Glomerular visceral epithelial cell (primary cell): ENCODE measurements at regions not wholly inside any gene's neighbourhood (a gene's known extent, or its start where the extent isn't known, plus 50 kb on each side); places are given as distances from the start of the nearest gene placed in this dataset.

Source experiments
- DNase-seq: peaks from one replicate; pipeline ENCODE4 v3.0.0-alpha.2; 2016; ENCODE audit errors: extremely low spot score

DNA sequence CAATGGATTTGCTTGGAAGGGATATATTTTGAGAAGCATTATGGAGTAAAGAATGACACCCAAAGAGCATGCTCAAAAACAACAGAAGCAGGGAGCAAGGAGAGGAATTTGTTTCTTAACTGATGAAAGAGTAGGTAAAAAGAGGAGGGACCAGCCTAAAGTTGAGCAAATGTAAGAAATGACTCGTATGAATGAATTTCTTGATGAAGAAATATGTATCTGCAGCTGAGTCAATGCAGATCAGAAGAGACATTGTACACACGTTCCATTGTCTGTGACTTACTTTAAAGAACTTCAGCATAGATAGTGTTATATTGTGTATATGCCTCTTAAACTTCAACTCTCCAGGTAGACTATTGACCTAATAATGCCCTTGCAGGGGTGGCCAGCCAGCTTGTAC is 112.7 kb upstream of the NREP start:
- no peak for DNase-seq

DNA sequence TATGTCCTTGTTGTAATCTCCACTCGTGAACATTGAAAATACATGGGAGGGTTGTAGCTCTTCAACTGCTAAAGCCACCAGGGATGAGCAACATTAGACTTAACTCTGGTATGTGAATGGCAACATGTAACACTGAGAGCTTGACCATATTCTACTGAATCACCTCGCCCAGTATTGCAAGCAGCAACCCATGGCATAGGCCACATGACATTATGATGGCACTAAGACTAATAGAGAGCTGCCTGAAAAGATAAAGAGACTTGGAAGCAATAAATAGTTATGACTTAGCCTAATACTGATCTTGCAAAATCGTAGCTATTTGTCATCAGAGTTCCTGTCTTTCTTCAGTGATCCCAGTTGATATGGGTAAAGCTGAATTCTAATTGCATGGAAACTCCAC is 108.4 kb upstream of the NREP start:
- DNase-seq: no peak

DNA sequence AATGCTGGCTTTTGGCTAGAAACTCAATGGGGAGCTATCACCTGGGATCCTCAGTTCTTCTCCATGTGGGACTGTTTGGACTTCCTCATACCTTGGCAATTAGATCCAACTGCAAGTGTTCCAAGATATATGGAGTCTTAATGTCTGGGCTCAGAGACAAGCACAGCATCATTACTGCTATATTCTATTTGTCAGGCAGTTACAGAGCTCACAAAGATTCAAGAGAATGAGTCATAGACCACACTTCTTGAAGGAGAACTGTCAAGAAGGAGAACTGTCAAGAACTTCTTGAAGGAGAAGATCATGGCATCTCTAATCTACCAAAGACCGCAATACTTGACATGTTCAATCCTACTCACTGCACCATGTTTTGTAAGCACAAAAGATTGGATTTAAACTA is 106.8 kb upstream of the NREP start:
- peak; percentile 9 for DNase-seq

DNA sequence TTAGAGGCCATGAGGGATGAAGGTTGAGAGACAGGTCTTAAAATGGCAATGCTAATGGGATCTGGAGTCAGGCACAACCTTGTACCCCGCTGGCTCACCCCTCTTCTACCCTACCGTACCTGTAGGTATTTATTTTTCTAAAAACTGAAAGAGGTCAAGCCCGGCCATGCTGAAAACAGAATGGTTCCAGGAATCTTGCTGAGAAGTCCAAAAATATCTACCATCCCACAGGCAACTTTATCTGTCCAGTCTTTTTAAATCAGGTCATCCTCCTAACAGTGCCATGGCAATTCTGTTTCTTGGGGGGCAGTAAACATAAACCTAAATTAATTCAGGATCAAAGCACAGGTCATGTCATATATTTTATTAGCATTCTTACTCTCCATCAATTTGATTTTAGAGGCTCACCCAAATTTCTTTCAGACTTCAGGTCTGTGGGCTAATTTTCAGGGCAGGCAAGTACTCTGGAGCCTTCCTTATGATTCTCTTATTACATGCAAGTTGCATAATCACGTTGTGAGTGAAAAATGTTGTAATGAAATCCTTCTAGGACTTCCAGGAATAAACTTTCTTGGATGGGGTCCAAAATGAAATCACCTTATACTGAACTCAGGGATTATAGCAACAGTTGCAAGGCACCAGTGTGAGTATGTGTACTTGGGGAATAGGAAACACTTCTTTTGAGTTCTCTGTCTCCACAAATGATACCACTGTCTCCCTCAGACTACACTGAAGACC is 102.7 kb upstream of the NREP start:
- DNase-seq: peak; percentile 54

DNA sequence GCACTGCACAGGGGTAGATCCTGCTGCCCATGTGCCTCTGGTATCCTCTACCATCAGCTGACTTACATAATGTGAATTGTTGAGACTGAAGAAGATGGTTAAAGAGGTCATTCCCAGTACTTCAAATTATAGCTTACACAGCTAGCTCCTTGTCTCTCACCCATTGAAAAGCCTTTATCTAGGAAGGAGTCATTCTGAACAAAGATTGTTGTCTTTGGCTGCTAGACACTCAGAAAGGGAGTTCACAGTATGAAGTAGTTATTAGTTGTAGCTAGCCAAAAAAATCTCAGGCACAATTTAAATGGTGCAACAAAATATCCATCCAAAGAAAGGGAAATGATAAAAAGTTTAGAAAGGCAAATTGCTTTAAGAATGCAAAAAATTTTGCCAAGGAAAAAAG is 102.0 kb upstream of the NREP start:
- DNase-seq: no peak

DNA sequence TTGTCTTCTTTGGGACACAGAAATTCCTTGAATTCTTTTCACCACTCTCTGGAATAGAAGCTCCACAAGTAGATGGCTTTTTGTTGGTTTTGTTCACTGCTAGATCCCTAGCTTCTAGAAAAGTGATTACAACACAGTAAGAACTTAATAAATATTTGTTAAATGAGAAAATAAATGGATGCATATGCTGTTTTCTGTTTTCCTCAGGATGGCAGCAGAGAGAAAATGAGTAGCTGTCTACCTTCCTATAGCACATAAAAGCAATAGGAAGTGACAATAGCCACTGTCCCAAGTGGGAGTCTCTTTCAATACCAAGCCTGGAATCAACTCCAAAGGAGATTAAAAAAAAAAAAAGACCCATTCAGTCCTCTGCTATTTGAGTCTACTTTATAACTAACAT is 100.6 kb upstream of the NREP start:
- no peak for DNase-seq

DNA sequence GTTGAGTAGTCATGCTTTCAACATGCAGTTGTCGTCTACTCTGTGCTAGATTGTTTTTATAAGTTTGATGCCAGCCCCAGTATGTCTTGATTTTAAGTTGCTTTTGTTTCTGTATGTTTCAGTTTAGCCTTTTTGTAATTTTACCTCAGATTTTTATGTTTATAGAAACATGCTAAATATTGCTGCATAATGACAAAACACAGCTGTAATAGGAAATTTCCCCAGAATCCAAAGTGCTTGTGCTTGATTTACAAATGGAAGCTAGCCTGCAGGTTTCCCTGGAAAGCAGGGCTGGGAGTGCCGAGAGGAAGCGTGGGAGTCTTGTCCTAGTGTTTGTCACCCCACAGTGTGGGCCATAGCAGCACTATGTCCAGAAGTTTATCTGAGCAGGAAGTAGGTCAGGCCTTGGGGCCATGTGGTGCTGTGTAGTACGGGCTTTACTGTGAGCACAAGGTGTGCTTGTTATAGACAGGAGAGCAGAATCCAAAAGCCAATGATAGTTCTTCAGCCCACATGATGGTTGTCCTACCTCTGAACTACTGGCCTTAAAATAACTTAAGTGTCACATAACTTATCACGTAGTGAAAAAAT is 100.0 kb upstream of the NREP start:
- DNase-seq: no peak

DNA sequence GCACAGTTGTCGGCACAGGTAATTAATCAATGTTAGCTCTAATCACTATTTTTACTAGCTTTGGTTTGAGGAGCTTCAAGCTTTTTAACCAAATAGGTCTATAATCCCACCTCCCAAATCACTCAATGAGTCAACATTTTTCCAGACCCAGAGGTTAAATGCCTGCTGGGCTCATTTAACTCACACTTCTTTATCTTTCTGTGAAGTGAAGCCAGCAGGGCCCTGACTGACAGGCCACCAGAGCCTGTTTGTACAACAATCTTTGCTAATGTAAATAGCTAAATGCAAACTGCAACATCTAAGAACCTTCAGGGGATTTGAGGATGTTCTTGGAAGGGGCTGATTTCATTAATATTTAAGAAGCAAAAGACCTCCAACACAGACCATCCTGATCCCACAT is 98.4 kb upstream of the NREP start:
- DNase-seq: no peak

DNA sequence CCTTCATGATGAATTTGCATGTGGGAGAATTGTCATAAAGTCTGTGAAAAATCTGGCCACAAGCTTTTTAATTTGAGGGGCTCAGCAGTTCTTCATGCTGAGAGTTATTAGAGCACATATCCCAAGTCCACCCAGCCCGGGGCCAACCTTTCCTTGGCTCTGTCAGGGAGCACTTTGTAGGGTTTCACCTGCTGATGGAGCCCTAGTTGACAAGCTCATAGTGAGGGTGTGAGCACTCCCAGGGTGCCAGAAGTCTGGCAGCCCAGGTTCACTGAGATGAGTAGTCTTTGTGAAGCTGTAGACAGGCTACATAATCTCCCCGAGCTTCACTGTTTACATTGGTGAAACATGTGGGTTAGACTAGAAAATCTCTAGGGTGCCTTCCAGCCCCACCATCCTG is 97.2 kb upstream of the NREP start:
- no peak for DNase-seq

DNA sequence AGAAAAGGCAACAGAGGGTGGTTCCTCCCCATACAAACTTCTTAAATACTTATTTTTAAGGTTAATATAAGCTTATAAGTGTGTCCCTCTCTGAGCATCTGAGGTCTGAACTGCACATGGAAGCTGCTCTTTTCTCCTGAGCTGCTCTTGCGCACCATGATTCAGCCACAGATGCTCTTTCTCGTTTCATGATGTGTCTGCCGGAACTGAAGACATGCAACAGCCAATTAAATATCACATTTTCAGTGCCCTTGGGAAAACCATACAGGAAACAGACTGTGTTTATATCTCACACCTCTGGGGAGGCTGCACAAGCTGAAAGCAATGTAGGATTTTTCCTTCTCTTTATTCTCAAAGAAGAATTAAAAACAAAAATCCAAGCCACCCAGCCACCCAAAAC is 96.8 kb upstream of the NREP start:
- no peak for DNase-seq

DNA sequence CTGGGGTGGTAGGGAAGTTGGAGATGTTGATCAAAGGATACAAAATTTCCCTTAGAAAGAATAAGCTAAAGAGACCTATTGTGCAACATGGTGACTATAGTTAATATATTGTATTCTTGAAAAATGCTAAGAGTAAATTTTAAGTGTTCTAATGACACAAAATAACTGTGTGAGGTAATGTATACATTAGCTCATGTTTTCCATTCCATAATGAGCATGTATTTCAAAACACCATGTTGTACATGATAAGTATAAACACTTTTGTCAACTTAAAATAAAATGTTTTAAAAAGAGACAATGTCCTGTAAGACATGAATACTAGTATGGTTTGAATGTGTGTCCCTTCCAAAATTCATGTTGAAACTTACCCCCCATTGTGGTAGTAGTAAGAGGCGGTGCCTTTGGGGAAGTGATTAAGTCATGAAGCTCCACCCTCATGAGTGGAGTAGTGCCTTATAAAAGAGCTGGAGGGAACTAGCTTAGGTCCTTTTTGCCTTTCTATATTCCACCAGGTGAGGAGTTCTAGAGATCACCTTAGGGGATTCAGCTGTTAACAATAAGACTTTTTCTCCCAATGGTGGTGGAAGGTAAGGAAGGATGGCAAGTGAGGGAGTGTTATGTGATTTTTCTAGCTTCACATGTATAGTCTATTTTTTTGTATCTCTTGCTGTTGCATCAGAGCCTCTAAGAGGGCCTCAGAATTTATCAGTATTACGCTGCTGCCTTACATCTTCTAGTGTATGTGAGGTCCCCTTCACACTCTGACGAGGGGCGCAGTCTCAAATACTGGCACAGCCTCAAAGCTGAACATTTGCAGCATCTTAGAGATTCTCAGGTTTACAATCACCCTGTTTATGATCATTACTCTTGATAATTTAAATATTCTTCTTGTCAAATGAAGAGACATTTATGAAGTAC is 94.9 kb upstream of the NREP start:
- DNase-seq: no peak

DNA sequence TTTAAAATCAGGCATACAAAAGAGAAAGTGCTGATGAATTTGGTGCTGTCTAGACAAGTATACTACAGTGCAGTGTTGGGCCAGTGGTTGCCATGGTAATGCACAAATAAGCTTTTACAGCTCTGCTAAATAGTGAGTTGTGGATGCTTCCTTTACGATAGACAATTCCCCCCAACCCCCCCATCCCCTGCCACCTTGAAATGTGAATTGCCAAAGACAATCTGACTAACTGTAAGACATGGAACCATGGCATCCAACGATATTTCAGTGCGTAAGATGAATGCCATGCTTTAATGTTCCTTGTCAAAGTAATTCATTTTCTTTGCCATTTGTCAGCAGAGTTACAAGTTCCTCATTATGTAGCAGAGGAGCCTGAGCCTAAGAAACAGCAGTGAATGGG is 91.5 kb upstream of the NREP start:
- DNase-seq: peak; percentile 18

DNA sequence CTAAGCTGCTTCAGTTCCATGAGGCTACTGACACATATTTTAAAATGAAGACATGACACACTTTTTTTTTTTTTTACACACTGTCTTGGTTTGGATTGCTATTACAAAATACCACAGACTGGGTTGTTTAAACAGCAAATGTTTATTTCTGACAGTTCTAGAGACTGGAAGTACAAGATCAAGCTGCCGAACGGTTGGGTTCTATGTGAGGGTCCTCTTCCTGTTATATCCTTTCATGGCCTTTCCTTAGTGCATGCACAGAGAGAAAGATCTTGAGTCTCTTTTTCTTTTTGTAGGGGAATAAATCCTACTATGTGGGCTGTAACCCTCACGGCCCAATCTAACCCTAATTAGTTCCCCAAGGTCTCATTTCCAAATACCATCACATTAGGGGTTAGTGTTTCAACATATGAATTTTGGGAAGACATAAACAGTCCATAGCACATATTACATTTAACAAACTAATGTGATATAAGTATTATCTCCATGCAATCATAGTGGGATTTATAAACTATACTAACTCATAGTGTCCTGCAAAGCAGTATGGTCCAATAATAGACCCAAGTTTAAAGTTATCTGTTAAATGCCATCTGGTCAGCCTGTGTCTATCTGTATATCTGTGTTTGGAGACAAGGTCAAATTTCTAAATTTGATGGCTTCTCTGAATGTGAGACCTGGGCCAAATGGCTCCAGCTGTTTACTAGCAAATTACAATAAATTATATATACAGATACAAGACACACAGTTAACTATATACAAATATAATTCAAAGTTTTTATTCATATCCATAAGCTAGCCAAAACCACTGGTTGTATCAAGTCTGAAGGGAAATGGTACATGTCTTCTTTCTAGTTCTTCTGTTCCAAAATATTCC is 90.3 kb upstream of the NREP start:
- DNase-seq: no peak

DNA sequence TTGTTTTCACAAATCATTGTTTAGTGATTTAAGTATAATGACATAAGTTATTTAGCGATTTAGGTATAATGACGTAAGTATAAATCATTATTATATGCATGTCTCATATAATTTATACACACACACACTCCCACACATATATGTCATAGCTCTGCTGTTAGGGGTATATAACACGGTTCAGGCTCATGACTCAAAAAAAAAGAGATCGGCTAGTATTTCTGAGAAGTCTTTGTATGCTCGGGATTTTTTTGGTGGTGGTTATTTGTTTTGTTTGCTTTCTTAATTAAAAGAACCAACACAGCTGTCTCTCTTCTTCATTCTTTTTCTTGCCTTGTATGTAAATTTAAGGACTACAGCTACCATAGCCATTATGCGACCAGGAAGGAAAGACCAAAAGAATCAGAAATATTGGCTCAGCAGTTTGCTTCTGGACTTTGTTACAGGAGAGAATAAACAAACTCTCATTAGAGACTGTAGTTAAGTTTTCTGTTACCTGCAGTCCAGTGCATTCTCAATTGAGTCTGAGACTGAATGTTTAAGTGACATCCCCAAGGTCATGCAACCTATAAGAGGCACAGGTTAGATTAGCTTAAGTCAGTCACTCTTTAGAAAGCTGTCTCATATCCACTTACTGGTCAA is 83.2 kb upstream of the NREP start:
- no peak for DNase-seq

DNA sequence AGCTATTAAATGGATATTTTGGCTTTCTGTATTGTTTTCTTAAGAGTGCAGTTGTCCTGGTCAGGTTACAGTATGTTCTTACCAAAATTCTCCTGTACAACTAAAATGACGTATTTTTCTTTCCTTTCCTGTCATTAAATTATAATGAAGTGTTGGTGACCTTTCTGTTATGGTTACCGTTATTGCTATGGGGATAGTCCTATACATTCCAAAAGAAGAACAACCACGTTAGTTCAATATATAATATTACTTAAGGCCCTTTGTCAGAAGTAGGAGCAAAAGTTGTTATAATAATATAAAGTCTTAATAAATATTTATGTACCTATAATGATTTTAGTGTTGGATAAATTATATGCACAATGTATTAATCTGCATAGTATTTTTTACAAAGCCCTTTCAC is 82.4 kb upstream of the NREP start:
- no peak for DNase-seq

DNA sequence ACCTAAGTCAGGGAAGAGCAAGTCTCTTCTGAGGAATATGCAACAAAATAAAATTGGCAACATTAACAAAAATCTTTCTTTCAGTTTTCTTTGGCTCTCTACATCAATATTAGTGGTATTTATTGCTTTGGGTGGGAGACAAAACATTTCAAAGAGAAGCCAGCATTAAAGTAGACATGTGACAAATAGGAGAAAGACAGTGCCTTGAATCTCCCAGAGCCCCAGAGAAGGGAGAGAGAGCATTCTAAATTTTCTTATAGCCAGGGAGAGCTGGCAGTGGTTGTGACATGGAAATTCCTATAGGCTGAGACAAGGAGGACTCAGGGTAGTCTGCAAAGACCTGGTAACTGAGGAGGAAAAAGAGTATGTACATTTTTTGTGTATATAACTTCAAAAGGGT is 79.4 kb upstream of the NREP start:
- DNase-seq: no peak

DNA sequence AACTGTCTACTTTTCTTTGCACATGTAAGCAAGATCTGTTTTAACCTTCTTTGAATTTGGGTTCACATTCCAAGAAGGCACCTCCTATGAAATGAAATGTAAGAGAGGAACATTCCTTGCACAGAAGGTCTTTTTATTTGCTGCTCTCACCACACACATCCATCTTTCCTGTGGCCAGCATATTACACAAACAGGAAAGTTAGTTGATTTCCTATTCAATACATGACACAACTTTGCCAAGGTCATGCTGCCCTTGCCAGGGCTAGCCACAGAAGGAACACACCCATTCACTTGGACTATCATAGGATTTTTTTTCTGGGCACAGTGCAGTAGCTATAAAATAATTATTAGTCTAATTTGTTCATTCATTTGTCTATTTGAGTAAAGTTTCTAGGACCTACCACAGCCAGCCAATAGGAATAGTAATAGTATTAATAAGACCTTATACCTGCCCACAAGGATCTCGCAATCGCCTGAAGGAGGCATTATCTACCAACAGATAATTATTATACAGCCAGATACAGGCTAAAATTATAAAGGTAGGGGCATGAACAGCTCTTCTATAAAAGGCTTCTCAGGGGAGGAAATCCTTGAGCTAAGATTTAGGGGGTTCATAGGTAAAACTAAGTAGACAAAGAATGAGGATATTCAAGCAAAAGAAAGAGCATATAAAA is 78.1 kb upstream of the NREP start:
- no peak for DNase-seq

DNA sequence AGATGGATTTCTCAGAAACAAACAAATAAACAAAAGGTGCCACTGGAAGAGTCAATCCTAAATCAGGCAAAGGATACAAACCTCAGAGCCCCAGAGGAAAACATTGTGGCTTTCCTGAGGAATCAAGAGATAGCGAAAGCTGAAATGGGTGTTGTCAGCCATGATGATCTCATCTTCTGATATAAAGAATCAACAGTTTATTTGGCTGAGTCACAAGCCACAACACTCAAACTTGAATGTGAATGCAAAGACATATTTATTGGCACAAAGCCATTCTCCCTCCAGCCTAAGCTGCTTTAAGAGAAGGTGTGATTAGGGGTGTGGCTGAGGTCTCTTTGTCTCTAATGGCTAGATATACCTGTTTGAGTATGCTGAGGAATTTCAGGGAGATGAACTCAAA is 73.3 kb upstream of the NREP start:
- peak; percentile 75 for DNase-seq

DNA sequence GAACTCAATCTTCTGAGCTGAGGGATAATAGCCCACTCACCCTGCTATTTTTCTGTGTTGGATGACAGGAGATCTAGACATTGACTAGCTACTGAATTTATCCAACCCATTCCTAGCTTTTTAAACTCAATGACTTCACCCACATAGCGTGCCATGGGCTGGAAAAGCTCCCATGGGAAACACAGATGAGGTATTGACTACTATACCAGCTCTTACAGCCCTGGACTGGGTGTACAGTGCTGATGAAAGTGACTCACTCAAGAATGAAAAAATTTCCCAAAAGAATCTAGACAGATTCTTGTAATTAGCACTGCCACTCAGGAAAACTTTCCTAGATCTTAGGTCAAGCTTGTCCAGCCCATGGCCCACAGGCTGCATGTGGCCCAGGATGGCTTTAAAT is 72.7 kb upstream of the NREP start:
- peak; percentile 77 for DNase-seq

DNA sequence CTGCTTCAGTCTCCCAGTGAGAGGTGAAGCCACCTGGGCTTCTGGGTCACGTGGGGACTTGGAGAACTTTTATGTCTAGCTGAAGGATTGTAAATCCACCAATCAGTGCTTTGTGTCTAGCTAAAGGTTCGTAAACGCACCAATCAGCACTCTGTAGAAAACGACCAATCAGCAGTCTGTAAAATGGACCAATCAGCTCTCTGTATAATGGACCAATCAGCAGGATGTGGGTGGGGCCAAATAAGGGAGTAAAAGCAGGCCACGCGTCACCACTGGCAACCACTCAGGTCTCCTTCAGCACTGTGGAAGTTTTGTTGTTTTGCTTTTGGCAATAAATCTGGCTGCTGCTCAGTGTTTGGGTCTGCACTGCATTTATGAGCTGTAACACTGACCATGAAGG is 69.1 kb upstream of the NREP start:
- DNase-seq: no peak

DNA sequence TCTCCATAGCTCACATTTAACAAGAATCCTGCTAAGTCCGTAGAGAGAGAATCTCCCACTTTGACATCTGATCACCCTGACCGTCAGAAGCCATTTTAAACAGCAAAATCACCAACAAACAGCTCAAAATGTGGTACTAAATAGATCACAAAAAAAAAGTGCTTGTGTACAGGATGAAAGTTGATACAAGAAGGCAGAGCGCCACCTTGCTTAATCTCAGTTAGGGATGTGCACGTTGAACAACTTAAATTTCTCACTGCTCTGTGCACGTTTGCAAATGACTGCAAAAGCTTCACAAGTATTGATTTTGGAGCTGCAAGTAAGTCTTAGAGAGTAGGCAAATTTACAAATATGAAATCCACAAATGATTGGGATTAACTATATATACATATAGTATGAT is 63.1 kb upstream of the NREP start:
- DNase-seq: no peak
